ENCODE measurements at regions not wholly inside any gene's neighbourhood (a gene's known extent, or its start where the extent isn't known, plus 50 kb on each side); places are given as distances from the start of the nearest gene placed in this dataset.

DNA sequence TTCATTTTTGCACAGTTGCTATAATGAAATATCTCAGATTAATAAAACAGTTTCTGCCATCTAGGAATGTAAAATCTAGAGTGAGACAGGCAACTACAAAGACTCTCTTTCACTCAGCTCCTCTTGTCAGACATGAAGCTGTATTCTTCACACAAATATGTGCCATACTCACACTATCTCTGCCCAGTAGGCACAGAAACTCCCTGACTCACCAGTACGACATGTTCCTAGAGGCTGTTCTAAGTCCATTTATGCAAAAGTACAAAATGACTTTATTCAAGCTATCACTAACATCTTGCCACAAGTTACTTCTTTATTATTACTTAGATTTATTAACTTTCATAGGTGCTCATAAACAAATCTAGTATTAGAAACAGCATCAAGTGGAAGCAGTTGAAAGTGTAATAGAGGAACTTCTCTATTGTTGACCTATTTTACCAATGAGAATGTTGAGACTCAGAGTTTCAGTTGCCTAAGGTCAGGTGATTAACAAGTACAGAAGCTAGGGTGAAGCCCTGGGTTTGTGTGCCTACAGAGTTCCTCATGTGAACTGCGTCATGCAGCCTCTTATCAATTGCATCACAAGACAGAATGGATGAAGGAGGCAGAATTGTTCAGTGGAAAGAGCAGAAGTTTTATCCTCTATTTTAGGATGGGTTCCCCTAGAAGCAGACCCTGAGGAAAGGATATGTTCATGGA, 98.9 kb downstream of the RGS2 start:
- ChIA-PET SMC1A (ENCODE audit: uncharacterized antibody, unreplicated experiment) (interaction anchor here (0.5 to 1.4 kb wide), 3 partner anchors 9 to 114 kb away, joined by 3 to 5 read pairs (median 3); no protein-coding TSS in a partner anchor), POLR2A (no interaction called here), CTCF (interaction anchor here (1.2 kb wide), 1 partner anchor 9 kb away, joined by 3 read pairs; no protein-coding TSS in a partner anchor), RAD21 (ENCODE audit: unreplicated experiment) (interaction anchor here (0.9 to 1.4 kb wide), 2 partner anchors 9 to 10 kb away, joined by 3 to 4 read pairs; no protein-coding TSS in a partner anchor)
- 79% methylated on average over 2 of the region's 2 CpGs for WGBS (ENCODE audit: insufficient coverage, insufficient replicate concordance, low lambda C conversion rate, missing lambda C conversion rate)
- no peak overlapping the region for H3K9ac ChIP-seq (ENCODE audit: control insufficient read depth, insufficient read depth, low read length)
- H3K79me2 ChIP-seq (ENCODE audit: control insufficient read depth, insufficient read depth, low read length), result no peaks in the 10 kb centered on the region
- no peaks in the 10 kb centered on the region for H3K36me3 ChIP-seq (ENCODE audit: control insufficient read depth in 2 of 2, insufficient read depth in 2 of 2, low read length in 1 of 2)
- DNase-seq (ENCODE audit: low read depth, low spot score) (no peak), ATAC-seq (peak; percentile 75), FAIRE-seq (no peak)
- no peak overlapping the region for H3K27ac ChIP-seq (ENCODE audit: control insufficient read depth, insufficient read depth)
- in situ Hi-C loops (cut with MboI), result no loop called here
- no peak overlapping the region for H3K4me2 ChIP-seq (ENCODE audit: control insufficient read depth, insufficient read depth)
- intact Hi-C loops (cut with micrococcal nuclease; ENCODE audit: unreplicated experiment), result no loop called here
- no TSS peak for BruUV-seq (replicated peaks)
- H4K20me1 ChIP-seq (ENCODE audit: control insufficient read depth, insufficient read depth), result no peaks in the 10 kb centered on the region
- H3K4me1 ChIP-seq (ENCODE audit: control insufficient read depth, insufficient read depth, low read length), result no peaks in the 10 kb centered on the region
- H3K4me3 ChIP-seq, result no peak overlapping the region
- no peaks in the 10 kb centered on the region; the same call in 2 of the 3 replicates for H3K9me3 ChIP-seq (replicated peaks; ENCODE audit: control insufficient read depth, insufficient read depth, low read length)
- H3K27me3 ChIP-seq (replicated peaks in 1 of 2; ENCODE audit: control insufficient read depth in 2 of 2, insufficient read depth in 2 of 2, low read length in 1 of 2), result no peaks in the 10 kb centered on the region
- TF ChIP-seq LARP7 (IDR thresholded peaks at IDR 0.05) (no peak), SREBF1 (IDR thresholded peaks at IDR 0.05; ENCODE audit: low read length) (no peak), KLF5 (IDR thresholded peaks at IDR 0.05; ENCODE audit: partially characterized antibody) (no peak), RELA (IDR thresholded peaks at IDR 0.05; ENCODE audit: borderline replicate concordance, partially characterized antibody) (no peak), YY1 (IDR thresholded peaks at IDR 0.05; ENCODE audit: low read depth, low read length) (no peak), SMARCA5 (IDR thresholded peaks at IDR 0.05) (no peak), MTA3 (IDR thresholded peaks at IDR 0.05; ENCODE audit: borderline replicate concordance, low read length) (no peak), ZNF24 (IDR thresholded peaks at IDR 0.05) (no peak), RBBP5 (conservative IDR thresholded peaks at IDR 0.05) (no peak), MXI1 (IDR thresholded peaks at IDR 0.05; ENCODE audit: low read depth, low read length) (no peak)
- TF ChIP-seq, protein P1, sequence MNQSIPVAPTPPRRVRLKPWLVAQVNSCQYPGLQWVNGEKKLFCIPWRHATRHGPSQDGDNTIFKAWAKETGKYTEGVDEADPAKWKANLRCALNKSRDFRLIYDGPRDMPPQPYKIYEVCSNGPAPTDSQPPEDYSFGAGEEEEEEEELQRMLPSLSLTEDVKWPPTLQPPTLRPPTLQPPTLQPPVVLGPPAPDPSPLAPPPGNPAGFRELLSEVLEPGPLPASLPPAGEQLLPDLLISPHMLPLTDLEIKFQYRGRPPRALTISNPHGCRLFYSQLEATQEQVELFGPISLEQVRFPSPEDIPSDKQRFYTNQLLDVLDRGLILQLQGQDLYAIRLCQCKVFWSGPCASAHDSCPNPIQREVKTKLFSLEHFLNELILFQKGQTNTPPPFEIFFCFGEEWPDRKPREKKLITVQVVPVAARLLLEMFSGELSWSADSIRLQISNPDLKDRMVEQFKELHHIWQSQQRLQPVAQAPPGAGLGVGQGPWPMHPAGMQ (IDR thresholded peaks at IDR 0.05; ENCODE audit: borderline replicate concordance), result no peak
- TF ChIP-seq, protein P2, sequence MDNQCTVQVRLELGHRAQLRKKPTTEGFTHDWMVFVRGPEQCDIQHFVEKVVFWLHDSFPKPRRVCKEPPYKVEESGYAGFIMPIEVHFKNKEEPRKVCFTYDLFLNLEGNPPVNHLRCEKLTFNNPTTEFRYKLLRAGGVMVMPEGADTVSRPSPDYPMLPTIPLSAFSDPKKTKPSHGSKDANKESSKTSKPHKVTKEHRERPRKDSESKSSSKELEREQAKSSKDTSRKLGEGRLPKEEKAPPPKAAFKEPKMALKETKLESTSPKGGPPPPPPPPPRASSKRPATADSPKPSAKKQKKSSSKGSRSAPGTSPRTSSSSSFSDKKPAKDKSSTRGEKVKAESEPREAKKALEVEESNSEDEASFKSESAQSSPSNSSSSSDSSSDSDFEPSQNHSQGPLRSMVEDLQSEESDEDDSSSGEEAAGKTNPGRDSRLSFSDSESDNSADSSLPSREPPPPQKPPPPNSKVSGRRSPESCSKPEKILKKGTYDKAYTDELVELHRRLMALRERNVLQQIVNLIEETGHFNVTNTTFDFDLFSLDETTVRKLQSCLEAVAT (IDR thresholded peaks at IDR 0.05), result no peak
- no peak overlapping the region for H2AFZ ChIP-seq (ENCODE audit: control insufficient read depth, low read depth, low read length)

Data from GM12878 (cell line).